HEK293 (cell line): ENCODE measurements at regions not wholly inside any gene's neighbourhood (a gene's known extent, or its start where the extent isn't known, plus 50 kb on each side); places are given as distances from the start of the nearest gene placed in this dataset.

Experiments
- CTCF ChIA-PET: fragments of 350-600 bp; formaldehyde crosslinking; extraction: SDS; loops from one replicate; lab custom pipeline; 2021; ENCODE audit warnings: antibody characterized with exemption; lab: Yijun Ruan, JAX
- POLR2A ChIA-PET: fragments of 300-600 bp; formaldehyde crosslinking; extraction: SDS; loops from one replicate; lab custom pipeline; 2020; ENCODE audit warnings: antibody characterized with exemption, inconsistent platforms; lab: Yijun Ruan, JAX
- H3K27ac ChIP-seq: fragments of 200-500 bp; sonication (Bioruptor generic); 2 replicates; pipeline ENCODE4 v1.5.1; 2014; ENCODE audit warnings: low read depth, low read length, control low read depth, inconsistent platforms; ENCODE audit errors: extremely low read depth
- H3K36me3 ChIP-seq, 2 experiments: fragments of 200-500 bp in 1 of 2; sonication (Bioruptor generic) in 1 of 2; 1 replicate in 1 of 2; 2 replicates in 1 of 2; pipeline ENCODE4 v1.5.1; 2014 to 2017; ENCODE audit warnings: inconsistent platforms in 2 of 2, low read length in 2 of 2; ENCODE audit not compliant: control insufficient read depth in 2 of 2, insufficient read depth in 1 of 2
- H3K4me1 ChIP-seq: fragments of 200-500 bp; sonication (Bioruptor generic); 2 replicates; pipeline ENCODE4 v1.5.1; 2014; ENCODE audit warnings: mild to moderate bottlenecking, low read length, inconsistent platforms; ENCODE audit not compliant: control insufficient read depth, insufficient read depth
- H3K4me3 ChIP-seq: 2 replicates; pipeline ENCODE4 v1.5.1; 2011; ENCODE audit warnings: low read depth, mild to moderate bottlenecking, control low read depth, low read length, moderate library complexity
- H3K9me3 ChIP-seq: fragments of 200-500 bp; sonication (Bioruptor generic); 2 replicates; pipeline ENCODE4 v1.5.1; 2014; ENCODE audit warnings: low read depth, low read length, inconsistent platforms; ENCODE audit not compliant: control insufficient read depth, insufficient read depth
- EGR2 ChIP-seq: fragments of 450-650 bp; formaldehyde crosslinking; IDR thresholded peaks from 2 replicates; pipeline ENCODE4 v1.5.1; 2016; ENCODE audit warnings: low read depth, missing biosample characterization, missing genetic modification characterization
- ZBTB21 ChIP-seq: fragments of 450-650 bp; formaldehyde crosslinking; IDR thresholded peaks from 2 replicates; pipeline ENCODE4 v1.5.1; 2017; ENCODE audit warnings: missing biosample characterization, missing genetic modification characterization
- ZFP69B ChIP-seq: fragments of 450-650 bp; formaldehyde crosslinking; IDR thresholded peaks from 2 replicates; pipeline ENCODE4 v1.5.1; 2016; ENCODE audit warnings: missing biosample characterization, missing genetic modification characterization
- ZNF23 ChIP-seq: fragments of 450-650 bp; formaldehyde crosslinking; IDR thresholded peaks from 2 replicates; pipeline ENCODE4 v1.5.1; 2016; ENCODE audit warnings: missing biosample characterization, missing genetic modification characterization, borderline replicate concordance
- ZNF311 ChIP-seq: fragments of 450-650 bp; formaldehyde crosslinking; IDR thresholded peaks from 2 replicates; pipeline ENCODE4 v1.5.1; 2017; ENCODE audit warnings: missing biosample characterization, missing genetic modification characterization, borderline replicate concordance
- ZNF324 ChIP-seq: fragments of 450-650 bp; formaldehyde crosslinking; IDR thresholded peaks from 2 replicates; pipeline ENCODE4 v1.5.1; 2016; ENCODE audit warnings: missing biosample characterization, missing genetic modification characterization
- ZNF610 ChIP-seq: fragments of 450-650 bp; formaldehyde crosslinking; IDR thresholded peaks from 2 replicates; pipeline ENCODE4 v1.5.1; 2016; ENCODE audit warnings: missing biosample characterization, missing genetic modification characterization, borderline replicate concordance
- ZNF626 ChIP-seq: fragments of 450-650 bp; sonication (Bioruptor Pico); formaldehyde crosslinking; IDR thresholded peaks from 2 replicates; pipeline ENCODE4 v1.5.1; 2018; ENCODE audit warnings: missing biosample characterization, missing genetic modification characterization, inconsistent platforms
- TF ChIP-seq, protein P1 (sequence below): fragments of 450-650 bp; formaldehyde crosslinking; IDR thresholded peaks from 2 replicates; pipeline ENCODE4; 2016; ENCODE audit warnings: missing biosample characterization, missing genetic modification characterization
- TF ChIP-seq, protein P2 (sequence below): fragments of 450-650 bp; IDR thresholded peaks from 2 replicates; pipeline ENCODE4 v1.5.1; 2018; ENCODE audit warnings: missing biosample characterization, missing genetic modification characterization
- TF ChIP-seq, protein P3 (sequence below): fragments of 450-650 bp; formaldehyde crosslinking; IDR thresholded peaks from 2 replicates; pipeline ENCODE4 v1.5.1; 2016; ENCODE audit warnings: missing biosample characterization, missing genetic modification characterization, borderline replicate concordance
- TF ChIP-seq, protein P4 (sequence below): fragments of 450-650 bp; formaldehyde crosslinking; IDR thresholded peaks from 2 replicates; pipeline ENCODE4 v1.5.1; 2016; ENCODE audit warnings: missing biosample characterization, missing genetic modification characterization
- TF ChIP-seq, protein P5 (sequence below): fragments of 450-650 bp; formaldehyde crosslinking; IDR thresholded peaks from 2 replicates; pipeline ENCODE4 v1.5.1; 2016; ENCODE audit warnings: missing biosample characterization, missing genetic modification characterization
- TF ChIP-seq, protein P6 (sequence below): sonication (generic); formaldehyde crosslinking; IDR thresholded peaks from 2 replicates; pipeline ENCODE4 v1.8.1; 2022; ENCODE audit warnings: mild to moderate bottlenecking, moderate library complexity, missing genetic modification reagents
- TF ChIP-seq, protein P7 (sequence below): fragments of 450-650 bp; formaldehyde crosslinking; IDR thresholded peaks from 2 replicates; pipeline ENCODE4 v1.5.1; 2016; ENCODE audit warnings: missing biosample characterization, missing genetic modification characterization

DNA sequence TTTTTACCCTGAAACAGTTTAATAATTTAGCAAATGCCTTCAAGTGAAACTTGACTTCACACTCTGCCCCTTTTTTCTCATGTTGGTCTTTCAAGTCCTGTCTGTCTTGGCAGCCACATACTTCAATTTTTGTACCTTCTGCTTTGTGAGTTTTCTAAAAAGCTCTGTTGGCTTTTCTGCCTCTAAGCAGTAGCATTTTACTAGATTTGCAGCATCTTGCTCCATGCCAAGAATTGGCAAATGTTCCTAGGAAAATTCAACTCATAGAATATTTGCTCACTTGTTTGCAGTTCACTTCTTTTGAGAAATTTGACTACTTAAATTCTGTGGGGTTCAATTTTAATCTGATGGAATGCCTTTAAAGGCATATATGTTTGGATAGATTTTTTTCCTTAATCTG lies 59.2 kb downstream of the FAM47A start:
- H3K9me3 ChIP-seq: no peaks in the 10 kb centered on the region; the same call in 1 of the 2 replicates
- TF ChIP-seq ZNF324 (no peak), EGR2 (no peak), ZNF311 (tag by site-specific recombination) (no peak), ZNF626 (tag by site-specific recombination) (no peak), ZNF23 (no peak), ZBTB21 (tag by site-specific recombination) (no peak), ZFP69B (tag by site-specific recombination) (no peak), ZNF610 (no peak)
- TF ChIP-seq, protein P1, sequence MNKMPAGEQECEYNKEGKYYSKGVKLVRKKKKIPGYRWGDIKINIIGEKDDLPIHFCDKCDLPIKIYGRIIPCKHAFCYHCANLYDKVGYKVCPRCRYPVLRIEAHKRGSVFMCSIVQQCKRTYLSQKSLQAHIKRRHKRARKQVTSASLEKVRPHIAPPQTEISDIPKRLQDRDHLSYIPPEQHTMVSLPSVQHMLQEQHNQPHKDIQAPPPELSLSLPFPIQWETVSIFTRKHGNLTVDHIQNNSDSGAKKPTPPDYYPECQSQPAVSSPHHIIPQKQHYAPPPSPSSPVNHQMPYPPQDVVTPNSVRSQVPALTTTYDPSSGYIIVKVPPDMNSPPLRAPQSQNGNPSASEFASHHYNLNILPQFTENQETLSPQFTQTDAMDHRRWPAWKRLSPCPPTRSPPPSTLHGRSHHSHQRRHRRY (tag by site-specific recombination): no peak
- TF ChIP-seq, protein P2, sequence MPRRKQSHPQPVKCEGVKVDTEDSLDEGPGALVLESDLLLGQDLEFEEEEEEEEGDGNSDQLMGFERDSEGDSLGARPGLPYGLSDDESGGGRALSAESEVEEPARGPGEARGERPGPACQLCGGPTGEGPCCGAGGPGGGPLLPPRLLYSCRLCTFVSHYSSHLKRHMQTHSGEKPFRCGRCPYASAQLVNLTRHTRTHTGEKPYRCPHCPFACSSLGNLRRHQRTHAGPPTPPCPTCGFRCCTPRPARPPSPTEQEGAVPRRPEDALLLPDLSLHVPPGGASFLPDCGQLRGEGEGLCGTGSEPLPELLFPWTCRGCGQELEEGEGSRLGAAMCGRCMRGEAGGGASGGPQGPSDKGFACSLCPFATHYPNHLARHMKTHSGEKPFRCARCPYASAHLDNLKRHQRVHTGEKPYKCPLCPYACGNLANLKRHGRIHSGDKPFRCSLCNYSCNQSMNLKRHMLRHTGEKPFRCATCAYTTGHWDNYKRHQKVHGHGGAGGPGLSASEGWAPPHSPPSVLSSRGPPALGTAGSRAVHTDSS (tag by site-specific recombination): no peak
- TF ChIP-seq, protein P3, sequence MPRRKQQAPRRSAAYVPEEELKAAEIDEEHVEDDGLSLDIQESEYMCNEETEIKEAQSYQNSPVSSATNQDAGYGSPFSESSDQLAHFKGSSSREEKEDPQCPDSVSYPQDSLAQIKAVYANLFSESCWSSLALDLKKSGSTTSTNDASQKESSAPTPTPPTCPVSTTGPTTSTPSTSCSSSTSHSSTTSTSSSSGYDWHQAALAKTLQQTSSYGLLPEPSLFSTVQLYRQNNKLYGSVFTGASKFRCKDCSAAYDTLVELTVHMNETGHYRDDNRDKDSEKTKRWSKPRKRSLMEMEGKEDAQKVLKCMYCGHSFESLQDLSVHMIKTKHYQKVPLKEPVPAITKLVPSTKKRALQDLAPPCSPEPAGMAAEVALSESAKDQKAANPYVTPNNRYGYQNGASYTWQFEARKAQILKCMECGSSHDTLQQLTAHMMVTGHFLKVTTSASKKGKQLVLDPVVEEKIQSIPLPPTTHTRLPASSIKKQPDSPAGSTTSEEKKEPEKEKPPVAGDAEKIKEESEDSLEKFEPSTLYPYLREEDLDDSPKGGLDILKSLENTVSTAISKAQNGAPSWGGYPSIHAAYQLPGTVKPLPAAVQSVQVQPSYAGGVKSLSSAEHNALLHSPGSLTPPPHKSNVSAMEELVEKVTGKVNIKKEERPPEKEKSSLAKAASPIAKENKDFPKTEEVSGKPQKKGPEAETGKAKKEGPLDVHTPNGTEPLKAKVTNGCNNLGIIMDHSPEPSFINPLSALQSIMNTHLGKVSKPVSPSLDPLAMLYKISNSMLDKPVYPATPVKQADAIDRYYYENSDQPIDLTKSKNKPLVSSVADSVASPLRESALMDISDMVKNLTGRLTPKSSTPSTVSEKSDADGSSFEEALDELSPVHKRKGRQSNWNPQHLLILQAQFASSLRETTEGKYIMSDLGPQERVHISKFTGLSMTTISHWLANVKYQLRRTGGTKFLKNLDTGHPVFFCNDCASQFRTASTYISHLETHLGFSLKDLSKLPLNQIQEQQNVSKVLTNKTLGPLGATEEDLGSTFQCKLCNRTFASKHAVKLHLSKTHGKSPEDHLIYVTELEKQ: no peak
- TF ChIP-seq, protein P4, sequence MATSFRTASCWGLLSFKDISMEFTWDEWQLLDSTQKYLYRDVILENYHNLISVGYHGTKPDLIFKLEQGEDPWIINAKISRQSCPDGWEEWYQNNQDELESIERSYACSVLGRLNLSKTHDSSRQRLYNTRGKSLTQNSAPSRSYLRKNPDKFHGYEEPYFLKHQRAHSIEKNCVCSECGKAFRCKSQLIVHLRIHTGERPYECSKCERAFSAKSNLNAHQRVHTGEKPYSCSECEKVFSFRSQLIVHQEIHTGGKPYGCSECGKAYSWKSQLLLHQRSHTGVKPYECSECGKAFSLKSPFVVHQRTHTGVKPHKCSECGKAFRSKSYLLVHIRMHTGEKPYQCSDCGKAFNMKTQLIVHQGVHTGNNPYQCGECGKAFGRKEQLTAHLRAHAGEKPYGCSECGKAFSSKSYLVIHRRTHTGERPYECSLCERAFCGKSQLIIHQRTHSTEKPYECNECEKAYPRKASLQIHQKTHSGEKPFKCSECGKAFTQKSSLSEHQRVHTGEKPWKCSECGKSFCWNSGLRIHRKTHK: no peak
- TF ChIP-seq, protein P5, sequence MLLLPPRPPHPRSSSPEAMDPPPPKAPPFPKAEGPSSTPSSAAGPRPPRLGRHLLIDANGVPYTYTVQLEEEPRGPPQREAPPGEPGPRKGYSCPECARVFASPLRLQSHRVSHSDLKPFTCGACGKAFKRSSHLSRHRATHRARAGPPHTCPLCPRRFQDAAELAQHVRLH (tag by site-specific recombination): no peak
- TF ChIP-seq, protein P6, sequence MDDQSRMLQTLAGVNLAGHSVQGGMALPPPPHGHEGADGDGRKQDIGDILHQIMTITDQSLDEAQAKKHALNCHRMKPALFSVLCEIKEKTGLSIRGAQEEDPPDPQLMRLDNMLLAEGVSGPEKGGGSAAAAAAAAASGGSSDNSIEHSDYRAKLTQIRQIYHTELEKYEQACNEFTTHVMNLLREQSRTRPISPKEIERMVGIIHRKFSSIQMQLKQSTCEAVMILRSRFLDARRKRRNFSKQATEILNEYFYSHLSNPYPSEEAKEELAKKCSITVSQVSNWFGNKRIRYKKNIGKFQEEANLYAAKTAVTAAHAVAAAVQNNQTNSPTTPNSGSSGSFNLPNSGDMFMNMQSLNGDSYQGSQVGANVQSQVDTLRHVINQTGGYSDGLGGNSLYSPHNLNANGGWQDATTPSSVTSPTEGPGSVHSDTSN (CRISPR knock-in tag): no peak
- TF ChIP-seq, protein P7, sequence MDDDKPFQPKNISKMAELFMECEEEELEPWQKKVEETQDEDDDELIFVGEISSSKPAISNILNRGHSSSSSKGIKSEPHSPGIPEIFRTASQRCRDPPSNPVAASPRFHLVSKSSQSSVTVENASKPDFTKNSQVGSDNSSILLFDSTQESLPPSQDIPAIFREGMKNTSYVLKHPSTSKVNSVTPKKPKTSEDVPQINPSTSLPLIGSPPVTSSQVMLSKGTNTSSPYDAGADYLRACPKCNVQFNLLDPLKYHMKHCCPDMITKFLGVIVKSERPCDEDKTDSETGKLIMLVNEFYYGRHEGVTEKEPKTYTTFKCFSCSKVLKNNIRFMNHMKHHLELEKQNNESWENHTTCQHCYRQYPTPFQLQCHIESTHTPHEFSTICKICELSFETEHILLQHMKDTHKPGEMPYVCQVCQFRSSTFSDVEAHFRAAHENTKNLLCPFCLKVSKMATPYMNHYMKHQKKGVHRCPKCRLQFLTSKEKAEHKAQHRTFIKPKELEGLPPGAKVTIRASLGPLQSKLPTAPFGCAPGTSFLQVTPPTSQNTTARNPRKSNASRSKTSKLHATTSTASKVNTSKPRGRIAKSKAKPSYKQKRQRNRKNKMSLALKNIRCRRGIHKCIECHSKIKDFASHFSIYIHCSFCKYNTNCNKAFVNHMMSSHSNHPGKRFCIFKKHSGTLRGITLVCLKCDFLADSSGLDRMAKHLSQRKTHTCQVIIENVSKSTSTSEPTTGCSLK (tag by site-specific recombination): no peak
- TF ChIP-seq, all 188 proteins: peak for 0
- no peak overlapping the region for H3K4me3 ChIP-seq
- no peaks in the 10 kb centered on the region for H3K4me1 ChIP-seq
- CTCF ChIA-PET: interaction anchor here (0.6 kb wide), 2 partner anchors 118 to 1076 kb away, joined by 3 read pairs; no protein-coding TSS in a partner anchor
- no peaks in the 10 kb centered on the region for H3K36me3 ChIP-seq
- H3K27ac ChIP-seq: no peak overlapping the region
- POLR2A ChIA-PET: no interaction called here
